Endodermal cell (in vitro differentiated cells): ENCODE measurements at regions not wholly inside any gene's neighbourhood (a gene's known extent, or its start where the extent isn't known, plus 50 kb on each side); places are given as distances from the start of the nearest gene placed in this dataset.

ENCODE experiments used
- DNase-seq: peaks from one replicate; pipeline ENCODE4 v3.0.0-alpha.2; 2017
- H3K27ac ChIP-seq: 2 replicates; pipeline ENCODE4 v1.5.1; 2013; ENCODE audit warnings: mild to moderate bottlenecking, low read depth, low read length, moderate library complexity
- H3K27me3 ChIP-seq: 2 replicates; pipeline ENCODE4 v1.6.1; 2013; ENCODE audit warnings: mild to moderate bottlenecking, low read length, moderate library complexity; ENCODE audit not compliant: insufficient read depth, control insufficient read depth, poor library complexity, severe bottlenecking
- H3K36me3 ChIP-seq: 2 replicates; pipeline ENCODE4 v1.7.0; 2013; ENCODE audit warnings: mild to moderate bottlenecking, low read length, moderate library complexity; ENCODE audit not compliant: control insufficient read depth, insufficient read depth
- H3K4me1 ChIP-seq: one replicate; pipeline ENCODE4 v1.7.0; 2013; ENCODE audit warnings: low read length; ENCODE audit not compliant: control insufficient read depth, insufficient read depth
- H3K4me3 ChIP-seq: 2 replicates; pipeline ENCODE4 v1.5.1; 2013; ENCODE audit warnings: mild to moderate bottlenecking, low read length, moderate library complexity
- H3K9ac ChIP-seq: 2 replicates; pipeline ENCODE4 v1.6.1; 2013; ENCODE audit warnings: mild to moderate bottlenecking, low read length, moderate library complexity; ENCODE audit not compliant: poor library complexity, severe bottlenecking; ENCODE audit errors: extremely low read depth
- H3K9me3 ChIP-seq: 2 replicates; pipeline ENCODE4 v1.6.1; 2013; ENCODE audit warnings: mild to moderate bottlenecking, low read length, moderate library complexity; ENCODE audit not compliant: control insufficient read depth
- H3K27ac Mint-ChIP-seq: 2 replicates; pipeline ENCODE4 v1.8.0; 2020; ENCODE audit warnings: mixed read lengths
- H3K27me3 Mint-ChIP-seq: 2 replicates; pipeline ENCODE4 v1.8.0; 2021; ENCODE audit warnings: mild to moderate bottlenecking, mixed read lengths; ENCODE audit not compliant: insufficient read depth
- H3K36me3 Mint-ChIP-seq: 2 replicates; pipeline ENCODE4 v1.8.0; 2020; ENCODE audit warnings: low read depth, mixed read lengths
- H3K4me1 Mint-ChIP-seq: 2 replicates; pipeline ENCODE4 v1.8.0; 2020; ENCODE audit warnings: mixed read lengths
- H3K4me3 Mint-ChIP-seq: 2 replicates; pipeline ENCODE4 v1.8.0; 2020; ENCODE audit warnings: mild to moderate bottlenecking, moderate library complexity, mixed read lengths
- H3K9me3 Mint-ChIP-seq: 2 replicates; pipeline ENCODE4 v1.8.0; 2020; ENCODE audit warnings: mild to moderate bottlenecking, mixed read lengths
- WGBS, 2 experiments: methylation state at CpG; one replicate each; pipeline versions ENCODE4 v1.1.5 to v1.1.7; 2013; ENCODE audit warnings: missing lambda C conversion rate in 2 of 2, mixed read lengths in 1 of 2; ENCODE audit not compliant: insufficient coverage in 1 of 2, insufficient read length in 1 of 2; 5-methylcytosine and 5-hydroxymethylcytosine counted together
- TF ChIP-seq, protein P1 (sequence below): fragments of 200-600 bp; sonication (generic); conservative IDR thresholded peaks from 2 replicates; pipeline ENCODE4 v1.5.0; 2021; ENCODE audit warnings: antibody characterized with exemption, mild to moderate bottlenecking

DNA sequence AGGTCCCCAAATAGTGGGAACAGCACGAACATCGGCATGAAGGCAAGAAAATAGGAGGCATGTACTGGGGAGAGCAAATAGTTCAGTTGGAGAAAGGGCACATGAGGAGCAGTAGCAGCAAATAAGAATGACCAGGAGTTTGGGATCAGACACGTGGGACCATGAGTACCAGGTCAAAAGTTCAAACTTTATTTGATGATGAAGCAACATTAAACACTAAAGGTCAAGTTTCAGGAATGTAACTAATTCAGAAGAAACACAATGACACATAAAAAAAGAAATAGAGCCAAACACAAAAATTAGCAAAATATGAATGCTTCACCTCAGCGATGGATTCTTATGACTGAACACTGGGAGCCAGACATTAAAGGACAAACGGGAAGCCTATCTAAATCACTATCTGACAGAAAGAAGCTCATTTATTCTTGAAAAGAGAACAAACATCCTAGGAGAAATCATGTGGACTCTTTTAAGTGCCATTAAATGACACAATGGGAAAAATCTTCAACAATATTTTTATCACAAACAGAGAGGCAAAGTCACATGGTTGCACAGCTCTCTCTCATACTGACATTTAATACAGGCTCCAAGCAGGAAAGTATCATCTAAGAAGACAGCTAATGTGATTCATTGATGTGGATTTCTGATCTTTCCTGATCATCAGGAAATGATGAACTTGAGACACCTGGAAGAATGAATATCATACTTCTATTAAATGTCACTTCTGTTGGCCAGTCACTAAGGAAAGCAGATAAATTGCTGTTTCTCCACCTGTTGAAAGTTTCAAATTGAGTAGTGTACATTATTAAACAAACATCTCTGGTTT lies 216.9 kb upstream of the THBS1 start:
- Histone ChIP-seq H3K9ac (no peak overlapping the region), H3K27ac (no peak overlapping the region), H3K4me1 (no peaks in the 10 kb centered on the region), H3K27me3 (no peaks in the 10 kb centered on the region), H3K9me3 (peaks cover 4% of the 10 kb centered on the region), H3K36me3 (no peaks in the 10 kb centered on the region), H3K4me3 (no peak overlapping the region)
- no peak for DNase-seq
- Mint-ChIP-seq H3K27ac (no peak overlapping the region), H3K4me3 (no peak overlapping the region), H3K36me3 (no peaks in the 10 kb centered on the region), H3K4me1 (no peaks in the 10 kb centered on the region), H3K27me3 (no peaks in the 10 kb centered on the region), H3K9me3 (peaks cover 4% of the 10 kb centered on the region)
- TF ChIP-seq, protein P1, sequence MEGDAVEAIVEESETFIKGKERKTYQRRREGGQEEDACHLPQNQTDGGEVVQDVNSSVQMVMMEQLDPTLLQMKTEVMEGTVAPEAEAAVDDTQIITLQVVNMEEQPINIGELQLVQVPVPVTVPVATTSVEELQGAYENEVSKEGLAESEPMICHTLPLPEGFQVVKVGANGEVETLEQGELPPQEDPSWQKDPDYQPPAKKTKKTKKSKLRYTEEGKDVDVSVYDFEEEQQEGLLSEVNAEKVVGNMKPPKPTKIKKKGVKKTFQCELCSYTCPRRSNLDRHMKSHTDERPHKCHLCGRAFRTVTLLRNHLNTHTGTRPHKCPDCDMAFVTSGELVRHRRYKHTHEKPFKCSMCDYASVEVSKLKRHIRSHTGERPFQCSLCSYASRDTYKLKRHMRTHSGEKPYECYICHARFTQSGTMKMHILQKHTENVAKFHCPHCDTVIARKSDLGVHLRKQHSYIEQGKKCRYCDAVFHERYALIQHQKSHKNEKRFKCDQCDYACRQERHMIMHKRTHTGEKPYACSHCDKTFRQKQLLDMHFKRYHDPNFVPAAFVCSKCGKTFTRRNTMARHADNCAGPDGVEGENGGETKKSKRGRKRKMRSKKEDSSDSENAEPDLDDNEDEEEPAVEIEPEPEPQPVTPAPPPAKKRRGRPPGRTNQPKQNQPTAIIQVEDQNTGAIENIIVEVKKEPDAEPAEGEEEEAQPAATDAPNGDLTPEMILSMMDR: no peak
- 86 to 92% methylated on average over 5 of the region's 5 CpGs for WGBS, 2 experiments

DNA sequence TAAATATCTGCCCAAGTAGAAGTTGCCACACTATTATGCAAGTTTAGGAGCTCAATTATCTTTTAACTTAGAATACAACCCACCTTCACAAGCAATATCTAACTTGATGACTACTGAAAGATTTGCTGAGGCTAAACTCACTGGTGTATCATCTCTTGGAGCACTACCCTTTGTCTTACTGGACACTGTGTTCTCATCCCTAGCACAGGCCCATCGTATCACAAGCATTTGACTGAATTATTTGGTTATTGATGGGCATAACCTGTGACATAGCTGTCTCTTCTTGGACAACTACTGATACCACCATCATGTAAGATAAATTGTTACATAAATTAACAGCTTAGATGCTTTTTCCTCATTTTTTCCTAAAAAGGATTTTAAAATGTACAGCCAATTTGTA lies 216.2 kb upstream of the THBS1 start:
- WGBS, 2 experiments: 85% methylated on average over 1 of the region's 1 CpG; no CpG with 5 or more reads in 1 of the 2 experiments

DNA sequence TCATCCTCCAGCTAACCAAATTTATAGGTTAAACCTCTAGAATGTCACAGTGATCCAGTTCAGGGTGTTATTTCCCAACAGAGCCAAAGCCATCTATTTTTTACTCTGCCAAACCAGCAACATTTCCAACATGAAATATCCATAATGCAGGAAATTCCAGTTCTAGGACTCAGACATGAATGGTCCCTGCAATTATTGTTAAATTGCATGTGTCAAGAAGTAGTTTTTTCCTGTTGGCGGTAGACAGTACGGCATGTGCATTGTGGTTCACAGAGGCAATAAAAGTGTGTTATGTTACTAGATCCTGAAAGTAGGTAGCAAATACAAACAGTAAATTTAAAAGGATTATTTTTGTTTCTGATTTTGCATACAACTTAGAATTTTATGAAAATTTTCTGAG lies 215.7 kb upstream of the THBS1 start:
- Histone ChIP-seq H3K4me3 (no peak overlapping the region), H3K9me3 (peaks cover 4% of the 10 kb centered on the region), H3K27ac (no peak overlapping the region), H3K9ac (no peak overlapping the region), H3K36me3 (no peaks in the 10 kb centered on the region), H3K27me3 (no peaks in the 10 kb centered on the region), H3K4me1 (no peaks in the 10 kb centered on the region)
- no peak for DNase-seq
- peaks cover 2% of the 10 kb centered on the region for H3K36me3 Mint-ChIP-seq
- H3K27ac Mint-ChIP-seq: no peak overlapping the region
- WGBS, 2 experiments: 97 to 100% methylated on average over 2 of the region's 2 CpGs
- H3K4me1 Mint-ChIP-seq: no peaks in the 10 kb centered on the region
- TF ChIP-seq, protein P1: no peak
- H3K4me3 Mint-ChIP-seq: no peak overlapping the region
- H3K9me3 Mint-ChIP-seq: peaks cover 16% of the 10 kb centered on the region
- H3K27me3 Mint-ChIP-seq: no peaks in the 10 kb centered on the region

More for the DNA sequence above, 216.2 kb upstream of the THBS1 start:
- Mint-ChIP-seq H3K9me3 (peaks cover 11% of the 10 kb centered on the region), H3K27me3 (no peaks in the 10 kb centered on the region), H3K27ac (no peak overlapping the region), H3K4me3 (no peak overlapping the region), H3K4me1 (no peaks in the 10 kb centered on the region), H3K36me3 (no peaks in the 10 kb centered on the region)
- DNase-seq: no peak
- Histone ChIP-seq H3K27ac (no peak overlapping the region), H3K9me3 (peaks cover 4% of the 10 kb centered on the region), H3K4me3 (no peak overlapping the region), H3K27me3 (no peaks in the 10 kb centered on the region), H3K9ac (no peak overlapping the region), H3K4me1 (no peaks in the 10 kb centered on the region), H3K36me3 (no peaks in the 10 kb centered on the region)
- TF ChIP-seq, protein P1: no peak
